Middle frontal gyrus (tissue), 1 donor: ENCODE measurements at regions not wholly inside any gene's neighbourhood (a gene's known extent, or its start where the extent isn't known, plus 50 kb on each side); places are given as distances from the start of the nearest gene placed in this dataset.
"Not testable (repeated sequence)": the region's sequence is repeated elsewhere in the genome, so short reads cannot be mapped to it uniquely, and the experiment has no call there.

Experiments used
- DNase-seq: peaks from one replicate; pipeline ENCODE4 v3.0.0-alpha.2; 2015; ENCODE audit warnings: low spot score; ENCODE audit errors: extremely low spot score

GRCh38 chr4:124437853-124438495, 274.6 kb downstream of the ANKRD50 start:
- no peak for DNase-seq

GRCh38 chr4:124445071-124445470, 267.5 kb downstream of the ANKRD50 start:
- DNase-seq = no peak

GRCh38 chr4:124449881-124450280, 262.7 kb downstream of the ANKRD50 start:
- DNase-seq = no peak

GRCh38 chr4:124450851-124451250, 261.7 kb downstream of the ANKRD50 start:
- no peak for DNase-seq

GRCh38 chr4:124454772-124455270, 257.7 kb downstream of the ANKRD50 start:
- no peak for DNase-seq

GRCh38 chr4:124455671-124456070, 256.9 kb downstream of the ANKRD50 start:
- no peak for DNase-seq

- DNase-seq = no peak
Observed at GRCh38 chr4:124459196-124459940, 253.2 kb downstream of the ANKRD50 start.

- no peak for DNase-seq
Observed at GRCh38 chr4:124459941-124460310, 252.6 kb downstream of the ANKRD50 start.

GRCh38 chr4:124461592-124461991, 250.9 kb downstream of the ANKRD50 start:
- not testable (repeated sequence) for DNase-seq

- DNase-seq = no peak
Observed at GRCh38 chr4:124462954-124463828, 249.3 kb downstream of the ANKRD50 start.

- no peak for DNase-seq
Observed at GRCh38 chr4:124464836-124465235, 247.7 kb downstream of the ANKRD50 start.

- DNase-seq = no peak
Observed at GRCh38 chr4:124468360-124468759, 244.2 kb downstream of the ANKRD50 start.

GRCh38 chr4:124469981-124470380, 242.6 kb downstream of the ANKRD50 start:
- no peak for DNase-seq

- no peak for DNase-seq
Observed at GRCh38 chr4:124478470-124478869, 234.1 kb downstream of the ANKRD50 start.

- no peak for DNase-seq
Observed at GRCh38 chr4:124480061-124480460, 232.5 kb downstream of the ANKRD50 start.

- DNase-seq = no peak
Observed at GRCh38 chr4:124481123-124481522, 231.4 kb downstream of the ANKRD50 start.

GRCh38 chr4:124483048-124483906, 229.3 kb downstream of the ANKRD50 start:
- no peak for DNase-seq

- DNase-seq = no peak
Observed at GRCh38 chr4:124484008-124484407, 228.5 kb downstream of the ANKRD50 start.

- DNase-seq = no peak
Observed at GRCh38 chr4:124484940-124485339, 227.6 kb downstream of the ANKRD50 start.

GRCh38 chr4:124486423-124486822, 226.1 kb downstream of the ANKRD50 start:
- no peak for DNase-seq

- DNase-seq = no peak
Observed at GRCh38 chr4:124487651-124488050, 224.9 kb downstream of the ANKRD50 start.
